AG10803 (cell line): ENCODE measurements at regions not wholly inside any gene's neighbourhood (a gene's known extent, or its start where the extent isn't known, plus 50 kb on each side); places are given as distances from the start of the nearest gene placed in this dataset.
A peak's percentile ranks its signal among the peaks of the same experiment; 100 is the strongest.

Experiments used
- DNase-seq: peaks from one replicate; pipeline ENCODE4 v3.0.0; 2010; ENCODE audit warnings: low read depth
- H3K4me3 ChIP-seq: 2 replicates; pipeline ENCODE4 v1.5.1; 2011; ENCODE audit warnings: mild to moderate bottlenecking, low read length, control low read depth
- TF ChIP-seq, protein P1 (sequence below): conservative IDR thresholded peaks from 2 replicates; pipeline ENCODE4 v1.5.1; 2011; ENCODE audit warnings: mild to moderate bottlenecking, low read length, control low read depth, inconsistent platforms

DNA sequence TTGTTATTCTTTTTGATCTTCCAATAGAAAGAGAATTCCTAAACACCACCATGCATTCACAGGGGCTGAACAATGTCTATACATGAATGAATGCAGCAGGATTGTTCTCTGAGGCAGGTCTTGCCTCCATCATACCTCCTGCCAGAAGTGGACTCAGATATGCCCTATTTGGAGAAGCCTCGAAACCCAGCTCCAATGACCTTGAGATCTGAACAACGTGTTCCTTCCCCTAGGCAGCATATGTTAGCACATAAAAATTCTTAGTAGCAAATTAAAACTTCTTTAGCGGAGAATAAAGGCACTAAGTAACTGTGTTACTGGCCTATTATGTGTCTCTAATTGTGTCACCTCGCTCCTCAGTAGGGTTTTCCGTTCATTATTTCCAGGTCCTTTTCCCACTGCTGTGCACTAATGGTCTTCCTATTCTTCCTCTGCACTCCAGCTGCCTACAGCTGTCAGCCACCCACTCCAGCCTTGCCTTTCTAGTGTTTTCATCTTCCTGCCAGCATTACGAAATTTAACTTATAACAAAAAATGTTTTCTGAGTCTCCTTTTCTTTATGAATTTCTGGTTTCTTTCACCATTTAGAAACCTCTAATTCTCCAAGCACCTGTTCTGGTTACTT, 62.6 kb upstream of the IGF1 start:
- TF ChIP-seq, protein P1, sequence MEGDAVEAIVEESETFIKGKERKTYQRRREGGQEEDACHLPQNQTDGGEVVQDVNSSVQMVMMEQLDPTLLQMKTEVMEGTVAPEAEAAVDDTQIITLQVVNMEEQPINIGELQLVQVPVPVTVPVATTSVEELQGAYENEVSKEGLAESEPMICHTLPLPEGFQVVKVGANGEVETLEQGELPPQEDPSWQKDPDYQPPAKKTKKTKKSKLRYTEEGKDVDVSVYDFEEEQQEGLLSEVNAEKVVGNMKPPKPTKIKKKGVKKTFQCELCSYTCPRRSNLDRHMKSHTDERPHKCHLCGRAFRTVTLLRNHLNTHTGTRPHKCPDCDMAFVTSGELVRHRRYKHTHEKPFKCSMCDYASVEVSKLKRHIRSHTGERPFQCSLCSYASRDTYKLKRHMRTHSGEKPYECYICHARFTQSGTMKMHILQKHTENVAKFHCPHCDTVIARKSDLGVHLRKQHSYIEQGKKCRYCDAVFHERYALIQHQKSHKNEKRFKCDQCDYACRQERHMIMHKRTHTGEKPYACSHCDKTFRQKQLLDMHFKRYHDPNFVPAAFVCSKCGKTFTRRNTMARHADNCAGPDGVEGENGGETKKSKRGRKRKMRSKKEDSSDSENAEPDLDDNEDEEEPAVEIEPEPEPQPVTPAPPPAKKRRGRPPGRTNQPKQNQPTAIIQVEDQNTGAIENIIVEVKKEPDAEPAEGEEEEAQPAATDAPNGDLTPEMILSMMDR: no peak
- DNase-seq: no peak
- no peak overlapping the region for H3K4me3 ChIP-seq

DNA sequence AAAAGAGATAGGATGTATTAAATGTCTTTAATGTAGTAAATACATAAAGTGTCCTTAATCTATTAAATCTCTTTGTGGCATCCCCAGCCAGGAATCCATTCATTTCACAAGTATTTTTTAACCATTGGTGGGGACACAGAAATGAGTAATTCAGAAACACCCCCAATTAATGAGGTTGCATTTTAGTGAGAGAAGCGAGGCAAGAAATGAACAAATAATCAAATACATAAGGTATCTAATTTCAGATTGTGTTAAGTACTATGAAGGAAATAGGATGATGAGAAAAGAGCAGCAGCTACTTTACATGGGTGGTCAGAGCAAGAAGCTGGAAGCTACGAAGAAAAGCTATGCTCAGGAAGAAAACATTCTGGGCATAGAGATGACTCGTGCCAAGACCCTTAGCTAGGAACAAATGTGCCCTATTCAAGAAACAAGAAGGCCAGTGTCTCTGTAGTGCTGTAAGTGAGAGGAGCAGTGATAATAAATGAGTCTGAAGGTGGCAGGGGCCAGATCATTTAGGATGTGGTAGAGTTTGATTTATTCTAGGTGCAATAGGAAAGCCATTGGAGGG, 60.5 kb upstream of the IGF1 start:
- no peak overlapping the region for H3K4me3 ChIP-seq
- TF ChIP-seq, protein P1: no peak
- DNase-seq: no peak

DNA sequence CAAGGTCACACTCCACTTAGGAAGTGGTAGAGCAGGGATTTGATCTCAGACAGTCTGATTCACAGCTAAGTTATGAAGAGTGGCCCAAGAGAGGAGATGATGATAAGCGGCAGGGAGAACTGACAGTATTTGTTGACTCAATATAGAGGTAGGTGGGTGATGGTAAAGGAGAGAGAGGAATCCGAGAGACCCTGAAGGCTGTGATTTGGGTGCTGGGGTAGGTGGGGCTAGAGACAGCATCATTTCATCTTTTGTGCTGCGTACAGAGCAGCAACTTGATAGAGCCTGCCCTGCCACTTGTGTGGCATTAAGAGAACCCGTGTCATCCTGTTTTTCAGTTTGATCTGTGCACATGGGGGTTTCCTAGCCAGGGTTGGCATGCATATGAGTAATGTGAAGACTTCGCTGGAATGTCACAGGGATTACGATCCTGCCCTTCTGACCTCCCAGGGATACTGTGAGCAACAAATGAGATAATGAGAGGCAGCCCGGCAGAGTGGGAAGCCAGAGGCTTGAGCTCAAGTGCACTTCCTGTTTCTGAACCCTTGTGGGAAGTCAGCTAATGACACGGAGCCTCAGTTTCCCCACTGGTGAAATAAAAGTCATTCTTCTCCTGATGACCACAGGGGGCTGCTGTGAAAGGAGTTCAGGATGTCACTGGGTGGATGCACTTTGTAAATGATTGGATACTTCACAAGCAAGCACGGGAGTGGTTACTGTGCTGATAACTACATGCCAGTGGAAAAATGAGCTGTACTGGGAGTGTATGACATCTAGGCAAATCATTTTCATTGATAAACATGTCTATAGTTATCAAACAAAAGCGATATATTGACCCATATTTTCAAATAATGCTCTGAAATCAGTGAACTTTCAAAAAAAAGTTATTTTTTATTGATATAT, 59.5 kb upstream of the IGF1 start:
- no peak overlapping the region for H3K4me3 ChIP-seq
- TF ChIP-seq, protein P1: no peak; the same call in 1 of the 2 replicates
- peak; percentile 93 for DNase-seq

DNA sequence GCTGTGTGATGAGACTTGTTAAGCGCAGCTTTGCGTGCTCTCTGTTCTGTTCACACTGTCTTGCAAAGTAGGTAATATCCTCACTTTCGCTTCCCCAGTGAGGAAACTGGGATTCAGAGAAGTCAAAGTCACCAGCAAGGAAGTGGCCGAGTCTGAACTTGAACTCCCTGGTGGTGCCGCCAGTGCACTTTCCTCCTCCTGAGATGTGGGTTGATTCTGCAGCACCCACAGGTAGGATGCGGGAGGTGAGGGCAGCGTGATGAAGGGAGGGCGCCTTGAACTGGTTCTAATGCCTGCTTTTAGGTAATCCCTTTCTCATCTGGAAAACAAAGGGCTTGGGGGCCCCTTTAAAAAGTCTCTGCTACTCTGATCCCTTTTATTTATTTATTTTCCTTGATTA, 54.9 kb upstream of the IGF1 start:
- TF ChIP-seq, protein P1: no peak
- peak overlapping the region; percentile 19 for H3K4me3 ChIP-seq
- no peak for DNase-seq

DNA sequence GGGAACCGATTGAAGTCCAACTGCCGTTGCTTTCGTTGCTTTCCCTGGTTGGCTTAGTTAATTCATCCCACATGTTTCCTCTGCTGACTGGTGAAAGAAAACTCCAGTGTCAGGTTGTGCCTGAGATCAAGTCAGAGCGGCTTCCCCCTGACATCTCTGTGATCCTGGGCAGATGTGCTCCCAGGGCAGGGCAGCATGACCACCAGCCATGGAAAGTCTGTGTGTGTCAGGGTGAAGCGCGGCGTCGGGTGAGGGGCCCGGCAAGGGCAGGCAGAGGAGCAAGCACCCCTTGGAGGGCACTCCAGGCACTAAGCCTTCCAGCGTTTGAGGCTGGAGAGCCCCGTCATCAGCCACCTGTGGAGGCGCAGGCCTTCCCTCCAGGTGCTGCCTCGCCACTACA, 54.5 kb upstream of the IGF1 start:
- TF ChIP-seq, protein P1: no peak
- peak overlapping the region; percentile 19 for H3K4me3 ChIP-seq

DNA sequence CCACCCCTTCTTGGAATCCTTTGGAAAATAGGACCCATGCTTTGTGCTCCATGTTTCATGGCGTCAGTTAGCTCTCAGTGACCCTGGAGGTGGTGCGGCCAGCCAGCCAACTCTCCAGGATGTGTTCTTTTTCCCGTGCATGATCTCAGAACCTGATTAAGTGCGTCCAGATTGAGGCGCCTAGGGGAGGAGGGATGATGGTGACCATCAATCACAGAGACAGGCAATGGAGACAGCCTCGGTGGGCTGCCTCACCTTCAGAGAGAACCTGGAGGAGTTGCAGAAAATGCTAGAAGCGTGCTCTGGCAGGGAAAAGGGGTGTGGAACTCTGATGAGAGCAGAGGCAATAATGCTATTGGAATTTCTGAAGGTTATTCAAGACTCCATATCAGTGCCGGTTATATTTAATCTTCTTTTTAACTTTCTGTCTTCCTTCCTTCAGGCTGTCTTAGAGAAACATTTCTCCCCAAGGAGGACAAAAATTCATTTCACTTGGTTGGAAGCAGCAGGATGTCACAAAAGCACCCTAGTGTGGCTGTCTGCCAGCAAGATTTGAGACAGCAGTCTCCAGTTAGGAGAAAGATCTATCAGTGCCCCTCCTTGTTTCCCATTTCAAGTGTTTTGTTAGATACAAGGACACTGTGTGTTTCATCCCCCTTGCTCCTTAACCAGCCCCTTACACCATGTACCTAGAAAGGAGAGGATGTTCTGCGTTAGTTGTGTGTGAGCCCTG, 53.3 kb upstream of the IGF1 start:
- TF ChIP-seq, protein P1: no peak
- H3K4me3 ChIP-seq: no peak overlapping the region
- DNase-seq: no peak

More for the DNA sequence above, 54.5 kb upstream of the IGF1 start:
- peak; percentile 71 for DNase-seq
